ENCODE measurements at regions not wholly inside any gene's neighbourhood (a gene's known extent, or its start where the extent isn't known, plus 50 kb on each side); places are given as distances from the start of the nearest gene placed in this dataset.

DNA sequence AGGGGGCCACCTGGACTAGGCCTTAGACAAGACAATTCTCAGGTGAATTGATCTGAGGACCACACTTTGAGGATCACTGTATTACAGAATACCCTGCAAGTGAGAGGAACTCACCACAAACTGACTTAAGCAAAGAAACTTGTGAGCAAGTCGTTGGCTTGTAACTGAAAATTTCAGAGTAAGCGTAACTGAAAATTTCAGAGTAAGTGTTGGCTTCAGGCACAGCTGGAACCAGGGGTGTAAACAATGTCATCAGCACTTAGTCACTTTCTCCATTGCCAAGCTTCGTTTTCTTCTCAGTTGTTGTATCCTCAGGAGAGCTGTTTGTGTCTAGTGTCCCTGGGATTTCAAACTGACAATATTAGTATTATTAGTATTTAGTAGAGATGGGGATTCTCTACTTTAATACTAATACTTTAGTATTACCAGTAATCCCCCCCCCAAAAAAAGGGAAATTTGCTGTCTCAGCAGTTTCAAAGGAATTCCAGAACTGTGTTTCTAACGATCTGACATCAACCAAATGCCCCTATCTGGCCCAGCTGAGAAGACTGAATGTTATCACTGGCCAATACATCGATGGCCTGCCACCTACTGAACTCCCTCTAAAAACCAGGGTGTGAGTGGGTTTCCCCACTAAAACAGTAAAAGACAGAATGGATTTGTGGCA is 474.4 kb downstream of the NTRK3 start:
- TF ChIP-seq, protein P1, sequence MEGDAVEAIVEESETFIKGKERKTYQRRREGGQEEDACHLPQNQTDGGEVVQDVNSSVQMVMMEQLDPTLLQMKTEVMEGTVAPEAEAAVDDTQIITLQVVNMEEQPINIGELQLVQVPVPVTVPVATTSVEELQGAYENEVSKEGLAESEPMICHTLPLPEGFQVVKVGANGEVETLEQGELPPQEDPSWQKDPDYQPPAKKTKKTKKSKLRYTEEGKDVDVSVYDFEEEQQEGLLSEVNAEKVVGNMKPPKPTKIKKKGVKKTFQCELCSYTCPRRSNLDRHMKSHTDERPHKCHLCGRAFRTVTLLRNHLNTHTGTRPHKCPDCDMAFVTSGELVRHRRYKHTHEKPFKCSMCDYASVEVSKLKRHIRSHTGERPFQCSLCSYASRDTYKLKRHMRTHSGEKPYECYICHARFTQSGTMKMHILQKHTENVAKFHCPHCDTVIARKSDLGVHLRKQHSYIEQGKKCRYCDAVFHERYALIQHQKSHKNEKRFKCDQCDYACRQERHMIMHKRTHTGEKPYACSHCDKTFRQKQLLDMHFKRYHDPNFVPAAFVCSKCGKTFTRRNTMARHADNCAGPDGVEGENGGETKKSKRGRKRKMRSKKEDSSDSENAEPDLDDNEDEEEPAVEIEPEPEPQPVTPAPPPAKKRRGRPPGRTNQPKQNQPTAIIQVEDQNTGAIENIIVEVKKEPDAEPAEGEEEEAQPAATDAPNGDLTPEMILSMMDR (IDR thresholded peaks at IDR 0.05; ENCODE audit: low read depth, low read length, missing control alignments): no peak
- no peak for DNase-seq (ENCODE audit: extremely low read depth, low read depth)

DNA sequence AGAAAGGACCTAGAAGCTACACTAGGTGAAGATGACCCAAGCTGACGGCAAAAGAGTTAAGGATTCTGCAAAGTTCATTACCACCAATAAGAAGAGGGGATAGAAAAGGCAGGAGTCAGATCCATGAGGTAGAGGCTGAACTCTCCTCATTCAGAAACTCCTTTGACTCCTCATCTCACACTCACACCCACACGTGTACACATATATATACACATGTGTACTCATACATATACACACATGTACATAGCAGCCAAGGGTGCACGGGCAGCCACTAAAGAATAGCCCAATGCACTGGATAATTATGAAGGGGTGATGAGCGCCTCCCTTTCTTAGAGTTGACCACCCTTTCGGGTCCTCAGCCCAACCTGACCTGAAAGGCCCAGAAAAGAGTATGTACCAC is 476.8 kb downstream of the NTRK3 start:
- TF ChIP-seq, protein P1 (IDR thresholded peaks at IDR 0.05; ENCODE audit: low read depth, low read length, missing control alignments): no peak
- H3K4me3 ChIP-seq (replicated peaks; ENCODE audit: low read depth, low read length): no peak overlapping the region
- no peak for DNase-seq (ENCODE audit: extremely low read depth, low read depth)

More for the DNA sequence above, 474.4 kb downstream of the NTRK3 start:
- H3K4me3 ChIP-seq (replicated peaks; ENCODE audit: low read depth, low read length): no peak overlapping the region

DNA sequence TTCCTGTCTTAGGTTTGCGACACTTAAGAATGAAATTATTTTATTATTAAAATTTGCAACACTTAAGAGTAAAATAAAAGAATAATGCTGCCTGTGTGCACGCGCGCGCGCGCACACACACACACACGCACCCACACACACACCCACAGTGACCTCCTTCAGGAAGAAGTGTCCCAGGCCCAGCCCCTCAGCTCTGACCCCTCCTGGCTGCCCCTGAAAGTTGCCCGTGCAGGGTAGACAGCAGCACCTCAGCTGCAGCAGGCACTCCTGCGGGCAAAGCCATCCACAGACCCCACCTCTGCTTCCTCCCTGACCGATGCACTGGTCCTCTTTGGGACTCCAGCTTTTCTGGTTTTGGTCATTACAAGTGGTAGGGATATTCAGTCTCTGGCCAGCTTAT is 478.2 kb downstream of the NTRK3 start:
- no peak for DNase-seq (ENCODE audit: extremely low read depth, low read depth)
- TF ChIP-seq, protein P1 (IDR thresholded peaks at IDR 0.05; ENCODE audit: low read depth, low read length, missing control alignments): no peak
- no peak overlapping the region for H3K4me3 ChIP-seq (replicated peaks; ENCODE audit: low read depth, low read length)

DNA sequence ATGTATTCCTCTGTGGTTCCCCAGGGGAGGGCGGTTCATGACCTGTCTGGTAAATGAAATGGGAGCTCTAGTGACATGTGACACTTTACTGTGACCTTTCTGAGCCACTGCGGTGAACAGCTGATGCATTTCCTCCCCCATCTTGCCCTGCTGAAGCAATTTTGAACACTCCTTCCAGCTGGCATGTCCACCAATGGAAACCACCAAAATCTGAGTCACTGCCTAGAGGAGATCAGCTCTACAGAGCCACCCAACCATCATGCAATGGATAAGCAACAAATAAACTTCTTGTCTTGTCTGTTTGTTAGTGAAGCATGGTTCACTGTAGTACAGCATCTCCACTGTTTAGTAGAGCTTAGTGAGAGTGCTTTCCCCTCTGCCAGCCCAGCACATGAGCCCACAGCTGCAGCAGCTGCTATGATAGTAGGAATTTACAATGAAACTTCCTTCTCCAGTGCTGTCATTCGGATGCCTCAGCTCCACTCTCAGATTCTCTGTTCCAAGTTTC is 479.4 kb downstream of the NTRK3 start:
- TF ChIP-seq, protein P1 (IDR thresholded peaks at IDR 0.05; ENCODE audit: low read depth, low read length, missing control alignments): no peak
- DNase-seq (ENCODE audit: extremely low read depth, low read depth): peak; percentile 6
- no peak overlapping the region for H3K4me3 ChIP-seq (replicated peaks; ENCODE audit: low read depth, low read length)

DNA sequence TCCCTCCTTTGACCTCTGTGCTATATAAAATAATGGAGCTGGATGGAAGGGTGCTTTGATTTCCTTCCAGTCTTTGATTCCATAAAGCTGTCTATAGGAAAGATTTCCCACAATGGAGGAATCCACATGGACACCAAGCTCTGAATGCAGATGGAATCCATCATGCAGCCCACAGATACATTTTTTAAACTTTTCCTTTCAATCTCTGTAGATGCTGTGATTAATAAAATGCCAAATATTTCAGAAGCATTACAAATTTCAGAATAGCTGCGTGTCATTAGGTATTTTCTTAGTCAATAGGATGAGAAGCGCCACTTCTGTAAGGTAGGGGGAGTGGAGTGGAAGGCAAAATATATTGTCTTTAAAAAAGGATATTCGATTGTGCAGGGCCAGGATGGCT is 489.0 kb downstream of the NTRK3 start:
- no peak for DNase-seq (ENCODE audit: extremely low read depth, low read depth)
- TF ChIP-seq, protein P1 (IDR thresholded peaks at IDR 0.05; ENCODE audit: low read depth, low read length, missing control alignments): no peak
- H3K4me3 ChIP-seq (replicated peaks; ENCODE audit: low read depth, low read length): no peak overlapping the region

DNA sequence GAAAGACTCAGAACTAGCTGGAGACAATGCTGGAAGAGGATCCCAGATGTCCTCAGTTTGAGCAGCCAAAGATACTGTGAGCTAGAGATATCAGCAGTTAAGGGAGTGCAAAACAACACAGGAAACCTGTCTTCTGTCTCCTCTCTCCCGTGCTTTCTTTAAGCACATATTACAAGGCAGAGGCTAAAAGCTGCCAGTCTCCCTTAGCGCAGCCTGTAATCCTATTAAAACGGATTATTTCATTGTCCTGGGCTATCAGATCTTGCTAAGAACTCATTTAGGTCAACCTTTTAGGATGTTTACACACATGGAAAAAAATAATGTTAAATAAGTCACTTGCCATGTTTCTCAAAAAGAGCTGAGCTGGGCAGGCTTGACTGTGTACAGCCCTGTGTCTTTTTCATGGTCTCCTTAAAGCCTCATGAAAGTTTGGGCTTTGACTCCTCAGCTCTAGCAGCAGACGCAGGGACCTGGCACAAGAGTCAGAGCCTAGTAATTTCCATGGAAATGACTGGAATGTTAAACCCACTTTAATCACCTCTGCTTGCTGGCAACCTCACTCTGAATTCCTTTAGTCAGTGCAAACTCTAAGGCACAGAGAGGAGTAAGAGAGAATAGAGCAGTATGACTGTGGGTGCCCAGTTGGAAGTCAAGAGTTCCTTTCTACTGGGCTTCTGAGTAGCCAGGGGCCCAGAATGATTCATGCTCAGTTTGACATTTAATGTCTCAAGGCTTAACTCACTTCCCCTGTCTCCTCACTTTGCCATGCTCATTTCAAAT is 491.9 kb downstream of the NTRK3 start:
- no peak for DNase-seq (ENCODE audit: extremely low read depth, low read depth)
- no peak overlapping the region for H3K4me3 ChIP-seq (replicated peaks; ENCODE audit: low read depth, low read length)
- TF ChIP-seq, protein P1 (IDR thresholded peaks at IDR 0.05; ENCODE audit: low read depth, low read length, missing control alignments): no peak
